Sigmoid colon (tissue), 6 donors: ENCODE measurements at regions not wholly inside any gene's neighbourhood (a gene's known extent, or its start where the extent isn't known, plus 50 kb on each side); places are given as distances from the start of the nearest gene placed in this dataset.
"Not testable (repeated sequence)": the region's sequence is repeated elsewhere in the genome, so short reads cannot be mapped to it uniquely, and the experiment has no call there.

Experiments used
- DNase-seq: peaks from one replicate; pipeline ENCODE4 v3.0.0-alpha.2; 2019
- H3K27ac ChIP-seq, 4 donors: fragments of 200-600 bp; sonication (generic); one replicate each; pipeline ENCODE4 v1.5.1; 2016 to 2019; ENCODE audit warnings: mild to moderate bottlenecking in 1 of 4
- H3K27me3 ChIP-seq, 3 donors: fragments of 200-600 bp; sonication (generic); one replicate each; pipeline ENCODE4 v1.5.1; 2019; ENCODE audit warnings: mild to moderate bottlenecking in 1 of 3
- H3K36me3 ChIP-seq, 4 donors: fragments of 200-600 bp; sonication (generic); one replicate each; pipeline ENCODE4 v1.5.1; 2016 to 2019
- H3K4me1 ChIP-seq, 4 donors: fragments of 200-600 bp; sonication (generic); one replicate each; pipeline ENCODE4 v1.5.1; 2017 to 2019
- H3K4me3 ChIP-seq, 4 donors: fragments of 200-600 bp; sonication (generic); one replicate each; pipeline ENCODE4 v1.5.1; 2017 to 2019; ENCODE audit warnings: mild to moderate bottlenecking in 2 of 4, moderate library complexity in 1 of 4
- H3K9me3 ChIP-seq, 4 donors: fragments of 200-600 bp in 3 of 4; sonication (generic) in 3 of 4; one replicate each; pipeline versions ENCODE4 v1.5.1 to v1.6.1; 2013 to 2019
- CTCF ChIP-seq, 4 experiments: fragments of 450-650 bp in 3 of 4; fragments of 200-600 bp in 1 of 4; IDR thresholded peaks; one replicate each; pipeline ENCODE4 v1.5.1; 2016 to 2019; ENCODE audit warnings: antibody characterized with exemption in 4 of 4, mild to moderate bottlenecking in 3 of 4, moderate library complexity in 2 of 4
- EP300 ChIP-seq, 4 donors: sonication (generic); formaldehyde crosslinking; IDR thresholded peaks; one replicate each; pipeline ENCODE4 v1.6.1; 2017; ENCODE audit warnings: antibody characterized with exemption in 4 of 4
- POLR2A ChIP-seq, 2 donors: fragments of 450-650 bp; IDR thresholded peaks; one replicate each; pipeline ENCODE4 v1.6.1; 2016; ENCODE audit warnings: antibody characterized with exemption in 2 of 2, mild to moderate bottlenecking in 2 of 2, moderate library complexity in 2 of 2
- POLR2AphosphoS5 ChIP-seq, 4 donors: sonication (generic); formaldehyde crosslinking; IDR thresholded peaks; one replicate each; pipeline ENCODE4 v1.6.1; 2017; ENCODE audit warnings: antibody characterized with exemption in 4 of 4
- WGBS, 2 donors: extraction: QIAGEN DNeasy Blood & Tissue Kit; methylation state at CpG; one replicate each; pipeline ENCODE4 v1.1.7; 2013; 5-methylcytosine and 5-hydroxymethylcytosine counted together
- intact Hi-C: fragments of 100-400 bp; cut with DNase I; formaldehyde crosslinking; loops from one replicate; pipeline ENCODE4 v1.15.1; 2023
- donor health status: healthy with polysubstance abuse.
- donor health status: healthy.

- intact Hi-C loops, result no loop called here
- Histone ChIP-seq H3K27ac (no peak overlapping the region), H3K36me3 (no peaks in the 10 kb centered on the region), H3K4me3 (no peak overlapping the region), H3K9me3 (no peaks in the 10 kb centered on the region), H3K27me3 (peaks cover 41 to 86% (median 57%) of the 10 kb centered on the region in 3 donors), H3K4me1 (no peaks in the 10 kb centered on the region)
- TF ChIP-seq EP300 (IDR thresholded peaks at IDR 0.05) (no peak), POLR2A (IDR thresholded peaks at IDR 0.05) (no peak), POLR2AphosphoS5 (IDR thresholded peaks at IDR 0.05) (no peak)
- DNase-seq, result no peak
- WGBS, 2 donors, result 91 to 92% methylated on average over 1 of the region's 1 CpG
These were observed 81.5 kb upstream of the RHOU start for GRCh38 chr1:228653748-228654147.

GRCh38 chr1:228655796-228656394 is 79.4 kb upstream of the RHOU start:
- no peaks in the 10 kb centered on the region for H3K36me3 ChIP-seq
- no peak overlapping the region for H3K27ac ChIP-seq
- H3K4me3 ChIP-seq, result no peak overlapping the region
- H3K9me3 ChIP-seq, result no peaks in the 10 kb centered on the region
- 82 to 88% methylated on average over 3 of the region's 3 CpGs for WGBS, 2 donors
- peaks cover 24 to 64% (median 38%) of the 10 kb centered on the region in 3 donors for H3K27me3 ChIP-seq
- intact Hi-C loops, result no loop called here
- H3K4me1 ChIP-seq, result no peaks in the 10 kb centered on the region
- no peak for DNase-seq
- TF ChIP-seq EP300 (IDR thresholded peaks at IDR 0.05) (no peak), POLR2AphosphoS5 (IDR thresholded peaks at IDR 0.05) (no peak), CTCF (IDR thresholded peaks at IDR 0.05) (no peak), POLR2A (IDR thresholded peaks at IDR 0.05) (no peak)

DNA sequence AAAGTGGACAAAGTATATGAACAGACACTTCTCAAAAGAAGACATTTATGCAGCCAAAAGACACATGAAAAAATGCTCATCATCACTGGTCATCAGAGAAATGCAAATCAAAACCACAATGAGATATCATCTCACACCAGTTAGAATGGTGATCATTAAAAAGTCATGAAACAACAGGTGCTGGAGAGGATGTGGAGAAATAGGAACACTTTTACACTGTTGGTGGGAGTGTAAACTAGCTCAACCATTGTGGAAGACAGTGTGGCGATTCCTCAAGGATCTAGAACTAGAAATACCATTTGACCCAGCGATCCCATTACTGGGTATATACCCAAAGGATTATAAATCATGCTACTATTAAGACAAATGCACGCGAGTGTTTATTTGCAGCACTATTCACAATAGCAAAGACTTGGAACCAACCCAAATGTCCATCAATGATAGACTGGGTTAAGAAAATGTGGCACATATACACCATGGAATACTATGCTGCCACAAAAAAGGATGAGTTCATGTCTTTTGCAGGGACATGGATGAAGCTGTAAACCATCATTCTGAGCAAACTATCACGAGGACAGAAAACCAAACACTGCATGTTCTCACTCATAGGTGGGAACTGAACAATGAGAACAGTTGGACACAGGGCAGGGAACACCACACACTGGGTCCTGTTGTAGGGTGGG is 73.1 kb upstream of the RHOU start:
- 79 to 83% methylated on average over 5 of the region's 5 CpGs for WGBS, 2 donors
- not testable (repeated sequence) for H3K36me3 ChIP-seq, H3K27ac ChIP-seq, H3K4me1 ChIP-seq, H3K4me3 ChIP-seq, DNase-seq, H3K27me3 ChIP-seq, H3K9me3 ChIP-seq
- intact Hi-C loops, result loop anchor here (5.0 kb wide), 1 partner anchor 495 kb away; no protein-coding TSS in a partner anchor

GRCh38 chr1:228664399-228664914 is 70.8 kb upstream of the RHOU start:
- Histone ChIP-seq H3K36me3 (no peaks in the 10 kb centered on the region), H3K9me3 (no peaks in the 10 kb centered on the region), H3K4me3 (no peak overlapping the region), H3K27ac (no peak overlapping the region), H3K4me1 (no peaks in the 10 kb centered on the region), H3K27me3 (peaks cover 0 to 3% (median 0%) of the 10 kb centered on the region in 3 donors)
- intact Hi-C loops, result loop anchor here (2.0 to 5.0 kb wide), 3 partner anchors 493 to 590 kb away; no protein-coding TSS in a partner anchor
- TF ChIP-seq POLR2A (IDR thresholded peaks at IDR 0.05), result no peak
- peak; percentile 52 to 89 (median 74) for TF ChIP-seq CTCF (IDR thresholded peaks at IDR 0.05)
- 39 to 44% methylated on average over 14 of the region's 14 CpGs for WGBS, 2 donors
- peak; percentile 84 for DNase-seq

DNA sequence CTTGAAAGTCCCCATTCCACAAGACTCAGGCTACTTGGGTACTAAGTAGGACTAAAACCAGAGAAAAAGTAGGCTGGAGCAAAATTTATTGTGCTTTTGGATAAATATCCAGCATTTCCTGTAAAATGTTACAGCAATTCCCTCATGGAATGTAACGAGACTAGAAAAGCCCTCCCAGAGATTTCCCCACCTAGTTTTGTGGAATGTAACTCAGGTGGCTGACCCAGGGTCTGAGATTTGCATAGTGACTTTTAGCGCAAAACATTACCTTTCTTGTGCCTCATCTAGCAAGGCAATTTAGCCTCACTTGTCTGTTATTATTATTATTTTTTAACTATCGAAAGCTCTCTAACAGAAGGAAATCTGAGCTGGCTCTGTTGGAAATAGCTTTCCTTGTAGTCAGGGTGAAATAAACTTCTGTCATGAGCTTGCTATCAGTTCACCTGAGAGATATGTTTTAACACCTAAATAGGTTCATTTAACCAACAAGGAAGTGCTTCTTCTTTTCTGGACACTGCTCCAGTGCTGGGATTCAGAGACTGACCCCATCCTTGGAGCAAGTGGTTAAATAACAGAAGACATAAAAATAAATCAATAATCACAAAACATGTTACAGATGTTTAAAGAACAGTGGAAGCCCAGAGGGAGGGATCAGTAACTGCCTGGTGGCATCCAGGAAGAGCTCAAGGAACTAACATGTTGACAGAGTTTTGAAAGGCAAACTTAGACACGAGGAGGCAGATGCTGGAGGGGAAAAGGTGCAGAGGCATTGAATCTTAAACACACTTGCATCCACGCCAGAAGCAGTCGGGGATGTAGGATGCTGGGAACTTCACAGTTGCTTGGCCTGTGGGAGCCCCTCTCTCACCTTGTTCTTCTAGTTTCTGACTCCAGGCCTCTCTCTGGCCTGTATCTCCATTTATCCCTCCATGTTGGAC is 68.3 kb upstream of the RHOU start:
- intact Hi-C loops, result no loop called here
- Histone ChIP-seq H3K4me1 (no peaks in the 10 kb centered on the region), H3K36me3 (no peaks in the 10 kb centered on the region), H3K4me3 (no peak overlapping the region), H3K27ac (no peak overlapping the region), H3K27me3 (no peaks in the 10 kb centered on the region), H3K9me3 (no peaks in the 10 kb centered on the region)
- TF ChIP-seq POLR2AphosphoS5 (IDR thresholded peaks at IDR 0.05) (no peak), CTCF (IDR thresholded peaks at IDR 0.05) (no peak), POLR2A (IDR thresholded peaks at IDR 0.05) (no peak), EP300 (IDR thresholded peaks at IDR 0.05) (no peak)
- DNase-seq, result no peak
- 68 to 82% methylated on average over 6 of the region's 6 CpGs for WGBS, 2 donors
